NT2/D1 (cell line): ENCODE measurements at regions not wholly inside any gene's neighbourhood (a gene's known extent, or its start where the extent isn't known, plus 50 kb on each side); places are given as distances from the start of the nearest gene placed in this dataset.

Source experiments
- YY1 ChIP-seq: IDR thresholded peaks from 2 replicates; pipeline ENCODE4 v1.6.1; 2011; ENCODE audit not compliant: insufficient read length, insufficient read depth
- ZNF274 ChIP-seq: IDR thresholded peaks from 2 replicates; pipeline ENCODE4 v1.6.1; 2011; ENCODE audit warnings: mild to moderate bottlenecking, low read depth, low read length

DNA sequence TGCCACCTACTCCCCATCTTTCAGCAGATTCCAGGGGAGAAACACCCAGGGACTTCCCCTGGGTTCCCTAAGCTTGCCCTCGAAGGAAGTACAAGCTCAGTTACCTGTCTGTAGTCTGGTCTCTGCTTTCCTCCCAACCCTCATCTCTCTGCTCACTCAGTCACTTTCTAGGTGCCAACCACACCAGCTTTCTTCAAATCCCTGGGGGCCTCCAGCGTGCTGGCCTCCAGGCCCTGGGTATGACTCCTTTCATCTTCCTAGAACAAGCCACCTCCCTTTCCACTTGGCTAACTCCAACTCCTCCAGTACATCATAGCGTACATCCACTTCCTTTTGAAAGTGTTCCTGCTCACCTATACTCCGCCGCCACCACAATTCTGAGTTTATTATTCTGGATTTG is 222.6 kb downstream of the SNX18 start:
- TF ChIP-seq ZNF274 = no peak
- TF ChIP-seq YY1 = no peak
